ENCODE measurements at regions not wholly inside any gene's neighbourhood (a gene's known extent, or its start where the extent isn't known, plus 50 kb on each side); places are given as distances from the start of the nearest gene placed in this dataset.

DNA sequence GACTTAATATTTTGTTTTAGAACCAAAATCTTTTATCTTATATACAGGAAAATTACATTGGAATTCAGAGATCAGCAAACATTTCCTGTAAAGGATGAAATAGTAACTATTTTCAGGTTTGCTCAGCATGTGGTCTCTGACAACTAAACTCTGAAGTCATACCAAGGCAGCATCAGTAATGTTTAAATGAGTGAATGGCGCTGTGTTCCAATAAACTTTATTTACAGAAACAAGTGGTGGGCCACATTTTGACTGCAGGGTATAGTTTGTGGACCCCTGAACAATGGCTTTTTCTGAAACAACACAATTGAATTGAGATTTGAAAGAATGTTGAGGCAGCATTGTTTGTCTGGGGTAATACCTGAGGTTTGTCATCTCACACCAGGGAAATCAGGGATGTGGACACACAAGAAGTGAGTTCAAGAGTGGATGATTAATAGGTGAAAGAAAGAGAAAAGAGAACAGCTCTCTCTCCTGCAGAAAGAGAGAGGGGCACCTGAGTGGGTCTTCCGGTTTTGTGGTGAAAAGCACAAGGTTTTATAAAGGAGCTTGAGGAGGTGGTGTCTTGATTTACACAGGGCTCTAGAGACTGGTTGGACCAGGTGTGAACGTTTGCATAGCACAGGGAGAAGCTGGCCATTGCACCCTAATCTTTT is 113.5 kb upstream of the VPREB1 start:
- POLR2A ChIA-PET = no interaction called here
- intact Hi-C loops (cut with micrococcal nuclease; ENCODE audit: unreplicated experiment) = no loop called here

DNA sequence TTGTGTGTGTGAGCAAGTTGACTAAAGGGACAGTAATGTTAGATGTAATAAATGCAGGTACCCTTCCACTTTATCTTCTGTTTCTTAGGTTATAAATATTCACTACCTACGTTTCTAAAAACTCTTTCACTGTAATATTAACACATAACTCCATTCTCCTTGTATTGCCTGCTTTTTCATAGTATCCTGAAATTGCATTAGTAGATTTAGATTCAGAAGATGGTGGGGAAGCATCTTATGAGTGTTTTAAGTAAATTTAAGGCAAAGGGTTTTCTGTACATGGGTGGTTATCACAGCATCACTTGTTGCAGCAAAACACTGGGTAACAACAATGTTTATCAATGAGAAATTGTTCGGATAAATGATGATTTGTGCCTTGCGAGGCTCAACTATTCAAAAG is 115.2 kb upstream of the VPREB1 start:
- no peak overlapping the region for H3K4me3 ChIP-seq (ENCODE audit: low read depth, low read length)
- H3K9me3 ChIP-seq = no peaks in the 10 kb centered on the region
- TF ChIP-seq, protein P1, sequence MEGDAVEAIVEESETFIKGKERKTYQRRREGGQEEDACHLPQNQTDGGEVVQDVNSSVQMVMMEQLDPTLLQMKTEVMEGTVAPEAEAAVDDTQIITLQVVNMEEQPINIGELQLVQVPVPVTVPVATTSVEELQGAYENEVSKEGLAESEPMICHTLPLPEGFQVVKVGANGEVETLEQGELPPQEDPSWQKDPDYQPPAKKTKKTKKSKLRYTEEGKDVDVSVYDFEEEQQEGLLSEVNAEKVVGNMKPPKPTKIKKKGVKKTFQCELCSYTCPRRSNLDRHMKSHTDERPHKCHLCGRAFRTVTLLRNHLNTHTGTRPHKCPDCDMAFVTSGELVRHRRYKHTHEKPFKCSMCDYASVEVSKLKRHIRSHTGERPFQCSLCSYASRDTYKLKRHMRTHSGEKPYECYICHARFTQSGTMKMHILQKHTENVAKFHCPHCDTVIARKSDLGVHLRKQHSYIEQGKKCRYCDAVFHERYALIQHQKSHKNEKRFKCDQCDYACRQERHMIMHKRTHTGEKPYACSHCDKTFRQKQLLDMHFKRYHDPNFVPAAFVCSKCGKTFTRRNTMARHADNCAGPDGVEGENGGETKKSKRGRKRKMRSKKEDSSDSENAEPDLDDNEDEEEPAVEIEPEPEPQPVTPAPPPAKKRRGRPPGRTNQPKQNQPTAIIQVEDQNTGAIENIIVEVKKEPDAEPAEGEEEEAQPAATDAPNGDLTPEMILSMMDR (IDR thresholded peaks at IDR 0.05; ENCODE audit: insufficient read depth in 1 of 2, low read depth in 1 of 2, low read length in 1 of 2, severe bottlenecking in 1 of 2, unreplicated experiment in 1 of 2) = no peak
- intact Hi-C loops (cut with micrococcal nuclease; ENCODE audit: unreplicated experiment) = no loop called here
- peaks cover 5% of the 10 kb centered on the region for H3K4me1 Mint-ChIP-seq (ENCODE audit: low read depth, unreplicated experiment)
- no peaks in the 10 kb centered on the region for H3K36me3 ChIP-seq (ENCODE audit: control insufficient read depth, insufficient read depth, low read length)
- ChIA-PET POLR2A (interaction anchor here (0.6 kb wide), 1 partner anchor 219 kb away, joined by 3 read pairs; no protein-coding TSS in a partner anchor), CTCF (no interaction called here)
- H3K27me3 Mint-ChIP-seq (ENCODE audit: insufficient read depth, unreplicated experiment) = peaks cover 27% of the 10 kb centered on the region
- no peak overlapping the region for H3K27ac Mint-ChIP-seq (ENCODE audit: unreplicated experiment)
- no peaks in the 10 kb centered on the region for H3K27me3 ChIP-seq (replicated peaks; ENCODE audit: control insufficient read depth, insufficient read depth, low read length)
- no peak overlapping the region for H3K4me3 Mint-ChIP-seq (ENCODE audit: unreplicated experiment)
- no TSS peak for BruUV-seq (replicated peaks)
- DNase-seq = no peak
- no peaks in the 10 kb centered on the region for H3K36me3 Mint-ChIP-seq (ENCODE audit: insufficient read depth, unreplicated experiment)
- H3K4me1 ChIP-seq = no peaks in the 10 kb centered on the region
- H3K9me3 Mint-ChIP-seq (ENCODE audit: unreplicated experiment) = no peaks in the 10 kb centered on the region

More for the DNA sequence above, 113.5 kb upstream of the VPREB1 start:
- Mint-ChIP-seq H3K36me3 (ENCODE audit: insufficient read depth, unreplicated experiment) (no peaks in the 10 kb centered on the region), H3K9me3 (ENCODE audit: unreplicated experiment) (no peaks in the 10 kb centered on the region), H3K27me3 (ENCODE audit: insufficient read depth, unreplicated experiment) (peaks cover 25% of the 10 kb centered on the region), H3K27ac (ENCODE audit: unreplicated experiment) (no peak overlapping the region), H3K4me3 (ENCODE audit: unreplicated experiment) (no peak overlapping the region), H3K4me1 (ENCODE audit: low read depth, unreplicated experiment) (peaks cover 5% of the 10 kb centered on the region)
- no peak for DNase-seq
- Histone ChIP-seq H3K4me1 (no peaks in the 10 kb centered on the region), H3K36me3 (ENCODE audit: control insufficient read depth, insufficient read depth, low read length) (no peaks in the 10 kb centered on the region), H3K9me3 (no peaks in the 10 kb centered on the region), H3K27me3 (replicated peaks; ENCODE audit: control insufficient read depth, insufficient read depth, low read length) (no peaks in the 10 kb centered on the region), H3K4me3 (ENCODE audit: low read depth, low read length) (no peak overlapping the region)
- CTCF ChIA-PET = no interaction called here
- TF ChIP-seq, protein P1 (IDR thresholded peaks at IDR 0.05; ENCODE audit: insufficient read depth in 1 of 2, low read depth in 1 of 2, low read length in 1 of 2, severe bottlenecking in 1 of 2, unreplicated experiment in 1 of 2) = no peak
- no TSS peak for BruUV-seq (replicated peaks)

DNA sequence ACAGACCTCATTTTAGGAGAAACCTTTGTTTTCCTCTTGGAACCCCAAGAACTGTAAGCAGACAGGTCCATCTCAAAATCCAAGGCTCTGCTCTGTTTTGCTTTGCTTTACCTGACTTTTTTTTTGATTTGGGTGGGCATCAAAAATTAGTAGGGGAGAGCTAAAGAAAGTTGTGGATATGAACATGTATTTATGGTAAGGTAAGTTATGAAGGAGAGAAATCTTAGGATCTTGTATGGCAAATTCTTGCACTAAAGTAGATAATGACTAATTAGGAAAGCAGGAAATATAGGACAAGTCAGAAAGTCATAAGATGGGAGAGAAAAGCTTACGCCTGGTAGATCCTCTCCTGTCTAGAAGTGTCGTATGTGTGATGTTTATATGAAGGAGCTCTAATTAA is 116.1 kb upstream of the VPREB1 start:
- H3K4me3 Mint-ChIP-seq (ENCODE audit: unreplicated experiment) = no peak overlapping the region
- intact Hi-C loops (cut with micrococcal nuclease; ENCODE audit: unreplicated experiment) = no loop called here
- no peaks in the 10 kb centered on the region for H3K36me3 Mint-ChIP-seq (ENCODE audit: insufficient read depth, unreplicated experiment)
- H3K4me1 ChIP-seq = no peaks in the 10 kb centered on the region
- POLR2A ChIA-PET = interaction anchor here (0.6 kb wide), 1 partner anchor 218 kb away, joined by 3 read pairs; no protein-coding TSS in a partner anchor
- no TSS peak for BruUV-seq (replicated peaks)
- H3K27ac Mint-ChIP-seq (ENCODE audit: unreplicated experiment) = no peak overlapping the region
- CTCF ChIA-PET = no interaction called here
- no peaks in the 10 kb centered on the region for H3K27me3 ChIP-seq (replicated peaks; ENCODE audit: control insufficient read depth, insufficient read depth, low read length)
- H3K27me3 Mint-ChIP-seq (ENCODE audit: insufficient read depth, unreplicated experiment) = peaks cover 27% of the 10 kb centered on the region
- DNase-seq = no peak
- no peaks in the 10 kb centered on the region for H3K9me3 ChIP-seq
- no peak overlapping the region for H3K4me3 ChIP-seq (ENCODE audit: low read depth, low read length)
- peaks cover 5% of the 10 kb centered on the region for H3K4me1 Mint-ChIP-seq (ENCODE audit: low read depth, unreplicated experiment)
- TF ChIP-seq, protein P1 (IDR thresholded peaks at IDR 0.05; ENCODE audit: insufficient read depth in 1 of 2, low read depth in 1 of 2, low read length in 1 of 2, severe bottlenecking in 1 of 2, unreplicated experiment in 1 of 2) = no peak
- H3K9me3 Mint-ChIP-seq (ENCODE audit: unreplicated experiment) = no peaks in the 10 kb centered on the region
- no peaks in the 10 kb centered on the region for H3K36me3 ChIP-seq (ENCODE audit: control insufficient read depth, insufficient read depth, low read length)

Measured in Caco-2 (cell line).